ENCODE measurements at regions not wholly inside any gene's neighbourhood (a gene's known extent, or its start where the extent isn't known, plus 50 kb on each side); places are given as distances from the start of the nearest gene placed in this dataset.

GRCh38 chr6:8659404-8660189 lies 224.3 kb upstream of the SLC35B3 start:
- H2AK5ac ChIP-seq (ENCODE audit: insufficient read length, low read length) = no peak overlapping the region
- TF ChIP-seq CTCF (conservative IDR thresholded peaks at IDR 0.05) = no peak
- H3K27me3 ChIP-seq (ENCODE audit: insufficient read depth, low read length) = no peaks in the 10 kb centered on the region
- Mint-ChIP-seq H3K27me3 (ENCODE audit: low read depth) (no peaks in the 10 kb centered on the region; the same call in 1 of the 2 replicates), H3K27ac (no peak overlapping the region), H3K36me3 (ENCODE audit: insufficient read depth in 1 of 3, low read depth in 3 of 3) (no peaks in the 10 kb centered on the region), H3K9me3 (no peaks in the 10 kb centered on the region), H3K4me3 (no peak overlapping the region), H3K4me1 (peaks cover 6% of the 10 kb centered on the region in 2 experiments; a peak in 2 of 4 replicates)
- H4K5ac ChIP-seq (ENCODE audit: insufficient read length, low read depth, low read length) = no peak overlapping the region
- no peak overlapping the region for H2AFZ ChIP-seq (ENCODE audit: low read length)
- no peaks in the 10 kb centered on the region for H3K79me2 ChIP-seq (ENCODE audit: insufficient read depth, low read length)
- no peak overlapping the region for H2BK120ac ChIP-seq (ENCODE audit: low read depth, low read length, poor library complexity, severe bottlenecking)
- H4K20me1 ChIP-seq (ENCODE audit: control insufficient read depth, insufficient read depth, insufficient read length) = no peaks in the 10 kb centered on the region
- no peak overlapping the region for H3K23ac ChIP-seq (ENCODE audit: insufficient read length, low read depth, low read length)
- no peaks in the 10 kb centered on the region for H3K79me1 ChIP-seq (ENCODE audit: insufficient read depth, low read depth, low read length, poor library complexity, severe bottlenecking)
- H3K4me2 ChIP-seq (ENCODE audit: insufficient read depth, insufficient read length, low read length) = no peak overlapping the region
- no peak overlapping the region for H3K56ac ChIP-seq (ENCODE audit: insufficient read length, low read depth, low read length)
- H3K4me1 ChIP-seq (ENCODE audit: insufficient read depth, low read length) = no peaks in the 10 kb centered on the region
- H3K18ac ChIP-seq (ENCODE audit: insufficient read length, low read depth, low read length) = no peak overlapping the region
- H3K9me3 ChIP-seq (ENCODE audit: control insufficient read depth, low read depth, low read length) = no peaks in the 10 kb centered on the region
- H4K8ac ChIP-seq (replicated peaks; ENCODE audit: insufficient read length, low read depth, low read length) = no peak overlapping the region
- no peak overlapping the region for H2BK20ac ChIP-seq (ENCODE audit: low read depth, low read length, poor library complexity, severe bottlenecking)
- no peak overlapping the region for H3K14ac ChIP-seq (ENCODE audit: insufficient read depth, low read length)
- DNase-seq = no peak
- no peak overlapping the region for H2BK15ac ChIP-seq (ENCODE audit: low read depth, low read length)
- H2BK5ac ChIP-seq (ENCODE audit: insufficient read length, low read length) = no peak overlapping the region
- no peaks in the 10 kb centered on the region for H3K23me2 ChIP-seq (ENCODE audit: insufficient read length, low read depth, low read length, poor library complexity, severe bottlenecking)
- no peak overlapping the region for H3T11ph ChIP-seq (ENCODE audit: low read length)
- H3K4ac ChIP-seq (ENCODE audit: low read depth, low read length) = no peak overlapping the region
- no peak overlapping the region for H2BK12ac ChIP-seq (ENCODE audit: insufficient read length, low read depth, low read length)
- no peak overlapping the region for H3K9ac ChIP-seq (ENCODE audit: extremely low read depth, insufficient read length, low read length)
- no peak overlapping the region for H4K91ac ChIP-seq (ENCODE audit: insufficient read length, low read depth, low read length)
- no peak overlapping the region for H3K27ac ChIP-seq (ENCODE audit: insufficient read length, low read depth, low read length)
- WGBS (ENCODE audit: extremely low coverage, insufficient read length, low lambda C conversion rate) = no CpG with 5 or more reads among the region's 6 CpGs

Measured in H9 (cell line).